Heart left ventricle (tissue), 16 donors: ENCODE measurements at regions not wholly inside any gene's neighbourhood (a gene's known extent, or its start where the extent isn't known, plus 50 kb on each side); places are given as distances from the start of the nearest gene placed in this dataset.
"Not testable (repeated sequence)": the region's sequence is repeated elsewhere in the genome, so short reads cannot be mapped to it uniquely, and the experiment has no call there.

ENCODE experiments used
- ATAC-seq, 4 donors: fragments of 200-7000 bp; cut with Tn5 transposase; one replicate each; pipeline ENCODE4 v1.9.1; 2020 to 2022; ENCODE audit warnings: moderate library complexity in 4 of 4, mild to moderate bottlenecking in 3 of 4, moderate number of reproducible peaks in 1 of 4
- DNase-seq, 5 donors: peaks; one replicate each; pipeline ENCODE4 v3.0.0-alpha.2; 2020
- H3K27ac ChIP-seq, 12 donors: fragments of 200-600 bp; sonication (generic) in 4 of 12; one replicate each; pipeline versions ENCODE4 v1.5.0 to v1.8.0; 2016 to 2022; ENCODE audit warnings: mild to moderate bottlenecking in 2 of 12
- H3K27me3 ChIP-seq, 9 donors: fragments of 200-600 bp; sonication (generic) in 2 of 9; one replicate each; pipeline versions ENCODE4 v1.5.1 to v1.8.0; 2016 to 2022; ENCODE audit warnings: mild to moderate bottlenecking in 3 of 9
- H3K36me3 ChIP-seq, 9 donors: fragments of 200-600 bp; sonication (generic) in 2 of 9; one replicate each; pipeline versions ENCODE4 v1.5.0 to v1.8.0; 2018 to 2022; ENCODE audit warnings: mild to moderate bottlenecking in 2 of 9
- H3K4me1 ChIP-seq, 12 donors: fragments of 200-600 bp; sonication (generic) in 4 of 12; one replicate each; pipeline versions ENCODE4 v1.5.0 to v1.8.0; 2016 to 2022; ENCODE audit warnings: mild to moderate bottlenecking in 3 of 12
- H3K4me3 ChIP-seq, 12 donors: fragments of 200-600 bp; sonication (generic) in 4 of 12; one replicate each; pipeline versions ENCODE4 v1.5.0 to v1.8.0; 2017 to 2022; ENCODE audit warnings: mild to moderate bottlenecking in 9 of 12, moderate library complexity in 4 of 12
- H3K9me3 ChIP-seq, 12 donors: fragments of 200-600 bp; sonication (generic) in 4 of 12; one replicate each; pipeline versions ENCODE4 v1.5.0 to v1.8.0; 2016 to 2022; ENCODE audit warnings: mild to moderate bottlenecking in 1 of 12
- CTCF ChIP-seq, 12 donors: fragments of 200-600 bp; sonication (generic) in 4 of 12; IDR thresholded peaks; one replicate each; pipeline versions ENCODE4 v1.5.0 to v1.8.0; 2018 to 2022; ENCODE audit warnings: antibody characterized with exemption in 12 of 12, mild to moderate bottlenecking in 5 of 12
- POLR2A ChIP-seq, 2 donors: fragments of 450-650 bp; IDR thresholded peaks; one replicate each; pipeline ENCODE4 v1.6.1; 2017; ENCODE audit warnings: antibody characterized with exemption in 2 of 2, mild to moderate bottlenecking in 2 of 2, moderate library complexity in 2 of 2
- WGBS, 4 donors: extraction: QIAGEN DNeasy Blood & Tissue Kit in 2 of 4; methylation state at CpG; one replicate each; pipeline versions ENCODE4 v1.1.5 to v1.1.7; 2013 to 2018; 5-methylcytosine and 5-hydroxymethylcytosine counted together
- intact Hi-C, 10 donors: fragments of 100-400 bp; cut with DNase I; formaldehyde crosslinking; loops; one replicate each; pipeline versions ENCODE4 v1.11.1 to v1.14.2; 2022
- donor health status: ischemic (EF 13 %, LVEDD 7.1; RV severe dilation, severe dysfunction).
- donor health status: healthy with polysubstance abuse.
- donor health status: DM: no; HTN: yes; CAD: no.
- donor health status: DM: no; HTN: no; CAD: no.
- donor health status: ischemic (EF 25% LVEDD 6.9; RV normal size, moderate dysfunction).
- donor health status: ischemic (EF 25% LVEDD 5.7; RV mildly dilated, moderate dysfunction).
- donor health status: healthy.
- donor health status: DM: yes; HTN: yes; CAD: no.
- donor health status: ischemic (EF 35%, LVEDD 5.7; RV mildly dilated, moderate dysfunction).
- donor health status: nonischemic (EF 11% LVEDD 7.7; RV severe dilation, severe dysfunction).
- donor health status: DM: yes; HTN: yes; CAD: no.
- donor health status: PGD.
- donor health status: ischemic (EF 29% LVEDD 5.4; RV normal size, mild dysfunction).
- donor health status: nonischemic (EF 23%, LVEDD 6.1; RV moderate dilation, normal function).

- ATAC-seq (no peak), DNase-seq (no peak)
- Histone ChIP-seq H3K36me3 (no peaks in the 10 kb centered on the region), H3K27me3 (peaks cover 0 to 4% (median 0%) of the 10 kb centered on the region in 9 donors), H3K27ac (no peak overlapping the region), H3K9me3 (no peaks in the 10 kb centered on the region), H3K4me3 (no peak overlapping the region), H3K4me1 (no peaks in the 10 kb centered on the region)
- TF ChIP-seq CTCF (IDR thresholded peaks at IDR 0.05) (no peak), POLR2A (IDR thresholded peaks at IDR 0.05) (no peak)
- intact Hi-C loops = loop anchor here in 2 of 10 donors (10.0 kb wide), 2 partner anchors 55 to 595 kb away; no protein-coding TSS in a partner anchor
- WGBS, 4 donors = 75 to 84% (median 81%) methylated on average over 4 of the region's 4 CpGs
Observed at GRCh38 chr10:37490266-37490665, 364.9 kb downstream of the ANKRD30A start.

- DNase-seq = no peak
- 83 to 96% (median 88%) methylated on average over 1 of the region's 1 CpG for WGBS, 4 donors
- ATAC-seq = no peak
- intact Hi-C loops = loop anchor here in 2 of 10 donors (10.0 kb wide), 2 partner anchors 55 to 595 kb away; no protein-coding TSS in a partner anchor
- Histone ChIP-seq H3K27me3 (peaks cover 0 to 4% (median 0%) of the 10 kb centered on the region in 9 donors), H3K9me3 (no peaks in the 10 kb centered on the region), H3K4me3 (no peak overlapping the region), H3K4me1 (no peaks in the 10 kb centered on the region), H3K36me3 (no peaks in the 10 kb centered on the region), H3K27ac (no peak overlapping the region)
- TF ChIP-seq CTCF (IDR thresholded peaks at IDR 0.05) (no peak), POLR2A (IDR thresholded peaks at IDR 0.05) (no peak)
Observed at GRCh38 chr10:37489658-37490003, 364.2 kb downstream of the ANKRD30A start.

DNA sequence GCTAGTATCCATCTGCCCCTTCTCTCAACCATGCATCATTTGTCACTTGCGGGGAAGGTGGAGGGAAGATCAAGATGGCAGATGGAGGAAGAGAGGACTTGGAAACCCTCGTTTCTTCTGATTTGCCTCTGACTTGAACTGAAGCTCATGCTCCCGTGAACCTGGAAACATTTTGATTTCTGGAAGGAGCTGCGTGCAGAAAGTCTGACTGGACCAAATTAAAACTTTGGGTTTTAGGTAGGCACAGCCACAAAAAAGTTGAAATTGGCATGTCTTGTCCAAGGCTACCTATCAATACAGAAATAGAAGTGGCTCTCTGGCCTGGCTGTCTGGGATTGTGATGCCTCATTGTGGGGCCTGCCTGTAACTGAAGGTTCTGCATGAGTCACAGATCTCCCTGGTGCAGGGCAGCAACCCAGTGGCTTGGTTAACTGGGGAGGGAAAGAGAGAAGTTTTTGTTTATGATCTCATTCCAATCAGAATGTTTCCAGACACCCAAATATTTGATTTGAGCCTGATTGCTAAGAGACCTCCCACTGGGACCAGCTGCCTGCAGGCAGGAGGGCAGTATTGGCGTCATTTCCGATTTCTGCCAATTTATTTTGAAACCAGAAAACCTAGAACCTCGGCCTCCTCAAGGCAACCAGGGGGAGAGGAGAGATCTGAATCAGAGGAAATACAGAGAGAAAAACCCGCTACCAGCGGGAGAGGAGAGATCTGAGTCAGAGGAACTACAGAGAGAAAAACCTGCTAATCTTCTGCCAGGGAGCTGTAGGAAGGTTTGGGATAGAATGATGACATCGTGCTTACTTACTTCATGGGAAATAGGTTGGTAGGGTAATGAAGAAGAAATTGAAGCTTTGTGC, 363.6 kb downstream of the ANKRD30A start:
- TF ChIP-seq POLR2A (IDR thresholded peaks at IDR 0.05) (no peak), CTCF (IDR thresholded peaks at IDR 0.05) (no peak)
- H3K4me1 ChIP-seq = no peaks in the 10 kb centered on the region
- intact Hi-C loops = no loop called here

DNA sequence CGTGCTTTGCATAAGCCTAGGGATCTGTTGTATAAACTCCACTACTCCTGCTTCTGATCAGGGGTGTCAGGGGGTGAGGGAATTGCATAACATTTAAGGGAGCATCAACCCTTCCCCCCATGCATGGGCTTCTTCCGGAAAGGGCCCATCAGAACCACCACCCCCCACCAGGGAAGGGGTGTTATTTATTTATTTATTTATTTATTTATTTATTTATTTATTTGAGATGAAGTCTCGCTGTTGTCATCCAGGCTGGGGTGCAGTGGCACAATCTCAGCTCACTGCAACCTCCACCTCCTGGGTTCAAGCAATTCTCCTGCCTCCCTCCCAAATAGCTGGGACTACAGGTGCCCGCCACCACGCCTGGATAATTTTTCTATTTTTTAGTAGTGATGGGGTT, 355.2 kb downstream of the ANKRD30A start:
- intact Hi-C loops, ATAC-seq, DNase-seq: not testable (repeated sequence)

More for the DNA sequence above, 363.6 kb downstream of the ANKRD30A start:
- Histone ChIP-seq H3K27me3 (peaks cover 0 to 4% (median 0%) of the 10 kb centered on the region in 9 donors), H3K36me3 (no peaks in the 10 kb centered on the region), H3K9me3 (no peaks in the 10 kb centered on the region), H3K27ac (no peak overlapping the region), H3K4me3 (no peak overlapping the region)
- 69 to 79% (median 72%) methylated on average over 10 of the region's 10 CpGs for WGBS, 4 donors
- no peak for DNase-seq
- ATAC-seq = no peak

More for the DNA sequence above, 355.2 kb downstream of the ANKRD30A start:
- H3K27ac ChIP-seq, H3K36me3 ChIP-seq, H3K9me3 ChIP-seq, H3K27me3 ChIP-seq, H3K4me1 ChIP-seq, H3K4me3 ChIP-seq: not testable (repeated sequence)
- WGBS, 4 donors = 81 to 89% (median 85%) methylated on average over 5 of the region's 5 CpGs
